K562 (cell line): ENCODE measurements at regions not wholly inside any gene's neighbourhood (a gene's known extent, or its start where the extent isn't known, plus 50 kb on each side); places are given as distances from the start of the nearest gene placed in this dataset.

Source experiments
- ARID2 ChIP-seq: fragments of 450-650 bp; IDR thresholded peaks from 2 replicates; pipeline ENCODE4 v1.6.1; 2017; ENCODE audit warnings: antibody characterized with exemption, mild to moderate bottlenecking
- BCL6 ChIP-seq: fragments of 250-450 bp; sonication (Bioruptor Pico); IDR thresholded peaks from 2 replicates; pipeline ENCODE4 v1.4.0; 2020
- CBX2 ChIP-seq: fragments of 200-600 bp; sonication (generic); IDR thresholded peaks from one replicate; pipeline ENCODE4 v1.6.1; 2012; ENCODE audit warnings: mild to moderate bottlenecking, low read length, inconsistent platforms; ENCODE audit not compliant: insufficient read depth, poor library complexity, severe bottlenecking
- ELF4 ChIP-seq: fragments of 450-650 bp; formaldehyde crosslinking; IDR thresholded peaks from 2 replicates; pipeline ENCODE4 v1.4.0; 2022; ENCODE audit warnings: missing genetic modification characterization
- EP300 ChIP-seq: IDR thresholded peaks from 2 replicates; pipeline ENCODE4 v1.6.1; 2012; ENCODE audit warnings: low read length, improper control_type of control experiment
- GMEB1 ChIP-seq: fragments of 250-450 bp; sonication (Bioruptor Pico); IDR thresholded peaks from 2 replicates; pipeline ENCODE4 v1.4.0; 2020; ENCODE audit warnings: mild to moderate bottlenecking
- HDAC1 ChIP-seq, 2 experiments: fragments of 450-650 bp; IDR thresholded peaks; 2 replicates each; pipeline ENCODE4 v1.6.1; 2016 to 2017; ENCODE audit warnings: inconsistent platforms in 1 of 2, mild to moderate bottlenecking in 1 of 2, moderate library complexity in 1 of 2
- HDAC6 ChIP-seq: IDR thresholded peaks from 2 replicates; pipeline ENCODE4 v1.6.1; 2012; ENCODE audit warnings: low read depth, mild to moderate bottlenecking, control low read depth, inconsistent platforms, low read length, moderate library complexity
- HMBOX1 ChIP-seq: sonication (generic); IDR thresholded peaks from 2 replicates; pipeline ENCODE4 v1.6.1; 2016
- IRF9 ChIP-seq: fragments of 450-650 bp; IDR thresholded peaks from 2 replicates; pipeline ENCODE4 v1.6.1; 2016; ENCODE audit warnings: missing biosample characterization, missing genetic modification characterization
- MYBL2 ChIP-seq, 2 experiments: fragments of 450-650 bp in 1 of 2; sonication (generic) in 1 of 2; formaldehyde crosslinking in 1 of 2; IDR thresholded peaks; 2 replicates each; pipeline versions ENCODE4 v1.6.1 to v1.8.1; 2017 to 2022; ENCODE audit warnings: borderline replicate concordance in 1 of 2, inconsistent platforms in 1 of 2, low read depth in 1 of 2, mild to moderate bottlenecking in 1 of 2, missing genetic modification reagents in 1 of 2, moderate library complexity in 1 of 2
- NR1H2 ChIP-seq: sonication (generic); formaldehyde crosslinking; IDR thresholded peaks from 2 replicates; pipeline ENCODE4 v1.4.0; 2020; ENCODE audit warnings: mild to moderate bottlenecking, missing genetic modification reagents
- RAD21 ChIP-seq, 2 experiments: fragments of 250-450 bp in 1 of 2; fragments of 450-650 bp in 1 of 2; sonication (Bioruptor Pico) in 1 of 2; formaldehyde crosslinking in 1 of 2; IDR thresholded peaks in 1 of 2; conservative IDR thresholded peaks in 1 of 2; 2 replicates each; pipeline versions ENCODE4 v1.4.0 to v1.8.0; 2020 to 2022; ENCODE audit warnings: mild to moderate bottlenecking in 2 of 2, moderate library complexity in 1 of 2
- RHOXF2B ChIP-seq: fragments of 250-450 bp; sonication (Bioruptor Pico); conservative IDR thresholded peaks from 2 replicates; pipeline ENCODE4 v1.5.1; 2021
- SAP30 ChIP-seq: fragments of 200-600 bp; sonication (generic); IDR thresholded peaks from 2 replicates; pipeline ENCODE4 v1.6.1; 2012; ENCODE audit warnings: borderline replicate concordance, low read depth, mild to moderate bottlenecking, moderate library complexity, low read length, control low read depth, inconsistent platforms; ENCODE audit not compliant: insufficient read depth, poor library complexity, severe bottlenecking
- TCF15 ChIP-seq: fragments of 250-450 bp; sonication (Bioruptor Pico); IDR thresholded peaks from 2 replicates; pipeline ENCODE4 v1.8.0; 2022; ENCODE audit warnings: moderate library complexity, mild to moderate bottlenecking, inconsistent platforms
- USF1 ChIP-seq: sonication (generic); formaldehyde crosslinking; IDR thresholded peaks from 2 replicates; pipeline ENCODE4 v1.9.0; 2022; ENCODE audit warnings: mild to moderate bottlenecking, missing genetic modification reagents
- ZNF431 ChIP-seq: sonication (generic); formaldehyde crosslinking; IDR thresholded peaks from 2 replicates; pipeline ENCODE4 v1.8.0; 2022; ENCODE audit warnings: mild to moderate bottlenecking, missing genetic modification reagents
- ZNF639 ChIP-seq, 2 experiments: fragments of 200-800 bp in 1 of 2; sonication (Bioruptor generic) in 1 of 2; sonication (generic) in 1 of 2; formaldehyde crosslinking in 1 of 2; IDR thresholded peaks in 1 of 2; conservative IDR thresholded peaks in 1 of 2; 2 replicates each; pipeline versions ENCODE4 v1.5.0 to v1.6.1; 2016 to 2020; ENCODE audit warnings: missing compliant biosample characterization in 1 of 2, missing genetic modification characterization in 1 of 2, missing genetic modification reagents in 1 of 2
- ZNF668 ChIP-seq: fragments of 250-450 bp; sonication (Bioruptor Pico); IDR thresholded peaks from 2 replicates; pipeline ENCODE4 v1.8.0; 2022; ENCODE audit warnings: mild to moderate bottlenecking, inconsistent platforms
- ZNF76 ChIP-seq: fragments of 250-450 bp; sonication (Bioruptor Pico); IDR thresholded peaks from 2 replicates; pipeline ENCODE4 v1.4.0; 2020; ENCODE audit warnings: mild to moderate bottlenecking, moderate library complexity, borderline replicate concordance

- TF ChIP-seq ELF4 (no peak), ZNF431 (CRISPR knock-in tag) (no peak), GMEB1 (CRISPR knock-in tag) (no peak; the same call in 1 of the 2 replicates), ZNF639 (CRISPR knock-in tag; conservative IDR thresholded peaks at IDR 0.05 in 1 of 2, IDR thresholded peaks at IDR 0.05 in 1 of 2) (peak in 1 of 2 experiments; percentile 21; a peak in 1 of 4 replicates), SAP30 (peak; percentile 18), NR1H2 (CRISPR knock-in tag) (no peak), EP300 (no peak), TCF15 (CRISPR knock-in tag) (peak; percentile 78), RHOXF2B (CRISPR knock-in tag) (no peak), ARID2 (no peak), ZNF668 (CRISPR knock-in tag) (0 out of 2 replicates have a peak, but pooled peaks have one; percentile 56), IRF9 (tag) (peak; percentile 60; the same call in 1 of the 2 replicates), RAD21 (CRISPR knock-in tag; conservative IDR thresholded peaks at IDR 0.05 in 1 of 2, IDR thresholded peaks at IDR 0.05 in 1 of 2) (peak; percentile 12 to 17; a peak in 1 of 4 replicates), USF1 (CRISPR knock-in tag) (no peak), BCL6 (CRISPR knock-in tag) (0 out of 2 replicates have a peak, but pooled peaks have one; percentile 68), HMBOX1 (no peak), HDAC6 (no peak), CBX2 (no peak), MYBL2 (IDR thresholded peaks at IDR 0.05; ENCODE audit: low read depth) (no peak), MYBL2 (CRISPR knock-in tag; IDR thresholded peaks at IDR 0.05; ENCODE audit: borderline replicate concordance) (no peak), ZNF76 (CRISPR knock-in tag) (peak; percentile 87; the same call in 1 of the 2 replicates), HDAC1 (IDR thresholded peaks at IDR 0.05) (no peak)
Observed at GRCh38 chr3:177358977-177359592, 161.8 kb upstream of the TBL1XR1 start (continued).
